ENCODE measurements at regions not wholly inside any gene's neighbourhood (a gene's known extent, or its start where the extent isn't known, plus 50 kb on each side); places are given as distances from the start of the nearest gene placed in this dataset.

GRCh38 chr4:129917651-129918050 lies 821.7 kb downstream of the C4orf33 start:
- Histone ChIP-seq H3K27ac (ENCODE audit: control insufficient read depth, insufficient read depth) (no peak overlapping the region), H3K4me1 (ENCODE audit: control insufficient read depth, insufficient read depth, low read length) (no peaks in the 10 kb centered on the region), H3K27me3 (replicated peaks in 1 of 2; ENCODE audit: control insufficient read depth in 2 of 2, insufficient read depth in 2 of 2, low read length in 1 of 2) (no peaks in the 10 kb centered on the region), H3K36me3 (ENCODE audit: control insufficient read depth in 2 of 2, insufficient read depth in 2 of 2, low read length in 1 of 2) (no peaks in the 10 kb centered on the region), H2AFZ (ENCODE audit: control insufficient read depth, low read depth, low read length) (no peak overlapping the region), H4K20me1 (ENCODE audit: control insufficient read depth, insufficient read depth) (no peaks in the 10 kb centered on the region), H3K4me3 (no peak overlapping the region), H3K79me2 (ENCODE audit: control insufficient read depth, insufficient read depth, low read length) (no peaks in the 10 kb centered on the region), H3K9me3 (replicated peaks; ENCODE audit: control insufficient read depth, insufficient read depth, low read length) (no peaks in the 10 kb centered on the region), H3K9ac (ENCODE audit: control insufficient read depth, insufficient read depth, low read length) (no peak overlapping the region), H3K4me2 (ENCODE audit: control insufficient read depth, insufficient read depth) (no peak overlapping the region)
- in situ Hi-C loops (cut with MboI) (no loop called here), intact Hi-C loops (cut with micrococcal nuclease; ENCODE audit: unreplicated experiment) (no loop called here)
- CTCF ChIA-PET: interaction anchor here (0.6 kb wide), 1 partner anchor 278 kb away, joined by 3 read pairs; no protein-coding TSS in a partner anchor
- no TSS peak for BruUV-seq (replicated peaks)
- TF ChIP-seq BCL11A (IDR thresholded peaks at IDR 0.05; ENCODE audit: low read depth, low read length) (no peak), SIN3A (IDR thresholded peaks at IDR 0.05; ENCODE audit: low read depth, low read length) (no peak), PBX3 (IDR thresholded peaks at IDR 0.05; ENCODE audit: insufficient replicate concordance, low read depth, low read length) (no peak), TBL1XR1 (IDR thresholded peaks at IDR 0.05; ENCODE audit: low read depth, low read length) (no peak)
- FAIRE-seq (no peak), ATAC-seq (no peak), DNase-seq (ENCODE audit: low read depth, low spot score) (no peak)
- SMC1A ChIA-PET (ENCODE audit: uncharacterized antibody, unreplicated experiment): no interaction called here
- POLR2A ChIA-PET: no interaction called here
- WGBS (ENCODE audit: insufficient coverage, insufficient replicate concordance, low lambda C conversion rate, missing lambda C conversion rate): 43% methylated on average over 2 of the region's 2 CpGs
- RAD21 ChIA-PET (ENCODE audit: unreplicated experiment): no interaction called here

- CTCF ChIA-PET: interaction anchor here (0.8 to 2.0 kb wide), 7 partner anchors 11 to 424 kb away, joined by 3 to 9 read pairs (median 4); no protein-coding TSS in a partner anchor
- H3K9ac ChIP-seq (ENCODE audit: control insufficient read depth, insufficient read depth, low read length): no peak overlapping the region
- H3K4me3 ChIP-seq: no peak overlapping the region
- no peak for DNase-seq (ENCODE audit: low read depth, low spot score)
- H4K20me1 ChIP-seq (ENCODE audit: control insufficient read depth, insufficient read depth): no peaks in the 10 kb centered on the region
- no peaks in the 10 kb centered on the region for H3K27me3 ChIP-seq (replicated peaks in 1 of 2; ENCODE audit: control insufficient read depth in 2 of 2, insufficient read depth in 2 of 2, low read length in 1 of 2)
- FAIRE-seq: no peak
- SMC1A ChIA-PET (ENCODE audit: uncharacterized antibody, unreplicated experiment): interaction anchor here (0.6 to 1.3 kb wide), 4 partner anchors 381 to 766 kb away, joined by 3 to 4 read pairs (median 3); no protein-coding TSS in a partner anchor
- no peak overlapping the region for H3K4me2 ChIP-seq (ENCODE audit: control insufficient read depth, insufficient read depth)
- H3K36me3 ChIP-seq (ENCODE audit: control insufficient read depth in 2 of 2, insufficient read depth in 2 of 2, low read length in 1 of 2): no peaks in the 10 kb centered on the region
- no TSS peak for BruUV-seq (replicated peaks)
- no peaks in the 10 kb centered on the region for H3K79me2 ChIP-seq (ENCODE audit: control insufficient read depth, insufficient read depth, low read length)
- peak; percentile 22; the same call in 1 of the 3 replicates for ATAC-seq
- in situ Hi-C loops (cut with MboI): loop anchor here (10.0 kb wide), 1 partner anchor 378 kb away; no protein-coding TSS in a partner anchor
- no peak overlapping the region for H3K27ac ChIP-seq (ENCODE audit: control insufficient read depth, insufficient read depth)
- RAD21 ChIA-PET (ENCODE audit: unreplicated experiment): interaction anchor here (0.8 to 1.3 kb wide), 5 partner anchors 146 to 391 kb away, joined by 3 to 8 read pairs (median 4); no protein-coding TSS in a partner anchor
- POLR2A ChIA-PET: no interaction called here
- no peaks in the 10 kb centered on the region for H3K4me1 ChIP-seq (ENCODE audit: control insufficient read depth, insufficient read depth, low read length)
- intact Hi-C loops (cut with micrococcal nuclease; ENCODE audit: unreplicated experiment): no loop called here
- H3K9me3 ChIP-seq (replicated peaks; ENCODE audit: control insufficient read depth, insufficient read depth, low read length): no peaks in the 10 kb centered on the region
- H2AFZ ChIP-seq (ENCODE audit: control insufficient read depth, low read depth, low read length): no peak overlapping the region
- TF ChIP-seq CEBPB (IDR thresholded peaks at IDR 0.05; ENCODE audit: borderline replicate concordance in 1 of 2, low read depth in 2 of 2, low read length in 2 of 2): no peak
- no peak for TF ChIP-seq RELA (IDR thresholded peaks at IDR 0.05; ENCODE audit: borderline replicate concordance, partially characterized antibody)
- no peak for TF ChIP-seq MEF2A (IDR thresholded peaks at IDR 0.05; ENCODE audit: insufficient read depth, low read depth, low read length)
- no peak for TF ChIP-seq ZNF384 (IDR thresholded peaks at IDR 0.05; ENCODE audit: borderline replicate concordance, low read depth, low read length)
- TF ChIP-seq RAD21 (IDR thresholded peaks at IDR 0.05; ENCODE audit: insufficient read depth, low read depth, low read length): 0 out of 2 replicates have a peak, but pooled peaks have one; percentile 5
- no peak for TF ChIP-seq RUNX3 (IDR thresholded peaks at IDR 0.05; ENCODE audit: low read length)
- no peak for TF ChIP-seq POU2F2 (IDR thresholded peaks at IDR 0.05; ENCODE audit: borderline replicate concordance, low read depth, low read length)
- no peak for TF ChIP-seq TAF1 (IDR thresholded peaks at IDR 0.05; ENCODE audit: borderline replicate concordance, low read depth, low read length)
- TF ChIP-seq NR2F1 (conservative IDR thresholded peaks at IDR 0.05): no peak
- TF ChIP-seq CTCF (IDR thresholded peaks at IDR 0.05 in 2 of 3, conservative IDR thresholded peaks at IDR 0.05 in 1 of 3; ENCODE audit: control insufficient read depth in 2 of 3, extremely low read depth in 1 of 3, insufficient read depth in 1 of 3, low read depth in 3 of 3, low read length in 3 of 3): peak in 2 of 3 experiments; percentile 4 to 29; a peak in 1 of 6 replicates
Observed at GRCh38 chr4:129926936-129927335, 831.0 kb downstream of the C4orf33 start.

Data from GM12878 (cell line).